ENCODE measurements at regions not wholly inside any gene's neighbourhood (a gene's known extent, or its start where the extent isn't known, plus 50 kb on each side); places are given as distances from the start of the nearest gene placed in this dataset.

GRCh38 chr7:84245835-84246234 lies 51.2 kb upstream of the SEMA3A start:
- no peaks in the 10 kb centered on the region for H3K9me3 ChIP-seq (ENCODE audit: insufficient read depth, low read depth, low read length)
- no peaks in the 10 kb centered on the region for H3K9me2 ChIP-seq (replicated peaks; ENCODE audit: low read depth, low read length)
- H3K4me2 ChIP-seq (ENCODE audit: low read depth, low read length, poor library complexity, severe bottlenecking) = no peak overlapping the region
- H3K4me3 ChIP-seq (ENCODE audit: low read length, poor library complexity, severe bottlenecking) = no peak overlapping the region
- H3K36me3 ChIP-seq (ENCODE audit: insufficient read depth, low read length) = no peaks in the 10 kb centered on the region
- TF ChIP-seq CTCF (conservative IDR thresholded peaks at IDR 0.05; ENCODE audit: low read length) (no peak), EZH2phosphoT487 (IDR thresholded peaks at IDR 0.05; ENCODE audit: borderline replicate concordance) (no peak)
- H3K79me2 ChIP-seq (ENCODE audit: insufficient read depth, low read length) = no peaks in the 10 kb centered on the region
- no peaks in the 10 kb centered on the region for H3F3A ChIP-seq (ENCODE audit: low read depth)
- no peaks in the 10 kb centered on the region for H3K27me3 ChIP-seq (ENCODE audit: insufficient read depth, low read length, poor library complexity, severe bottlenecking)
- H4K20me1 ChIP-seq (ENCODE audit: insufficient read depth, low read length, poor library complexity, severe bottlenecking) = no peaks in the 10 kb centered on the region
- H3K4me1 ChIP-seq (ENCODE audit: insufficient read depth, low read length, poor library complexity, severe bottlenecking) = no peaks in the 10 kb centered on the region
- no peak overlapping the region for H3K9ac ChIP-seq (ENCODE audit: low read depth, low read length, poor library complexity, severe bottlenecking)
- H2AFZ ChIP-seq (ENCODE audit: low read length) = no peak overlapping the region

Data from Loucy (cell line).